ENCODE measurements at regions not wholly inside any gene's neighbourhood (a gene's known extent, or its start where the extent isn't known, plus 50 kb on each side); places are given as distances from the start of the nearest gene placed in this dataset.
A peak's percentile ranks its signal among the peaks of the same experiment; 100 is the strongest.
"Not testable (repeated sequence)": the region's sequence is repeated elsewhere in the genome, so short reads cannot be mapped to it uniquely, and the experiment has no call there.

- not testable (repeated sequence) for H3K27me3 ChIP-seq (ENCODE audit: control insufficient read depth, insufficient read depth, low read length); DNase-seq (ENCODE audit: low read depth in 4 of 6, low spot score in 6 of 6); H3K4me3 ChIP-seq (ENCODE audit: low read depth, low read length); H3K36me3 ChIP-seq (ENCODE audit: control insufficient read depth, insufficient read depth, low read length); H3K4me1 ChIP-seq (ENCODE audit: control insufficient read depth, insufficient read depth, low read length); H3K9me3 ChIP-seq (ENCODE audit: control insufficient read depth, insufficient read depth, low read length); H3K27ac ChIP-seq (ENCODE audit: low read depth, low read length)
- 51% methylated on average over 2 of the region's 3 CpGs for WGBS (ENCODE audit: insufficient coverage)
Observed at GRCh38 chrX:99988532-99988931, 421.5 kb downstream of the PCDH19 start.

GRCh38 chrX:99973572-99974226, 436.4 kb downstream of the PCDH19 start:
- no peaks in the 10 kb centered on the region for H3K27me3 ChIP-seq (ENCODE audit: control insufficient read depth, insufficient read depth, low read length)
- no peak overlapping the region for H3K4me3 ChIP-seq (ENCODE audit: low read depth, low read length)
- no peak overlapping the region for H3K27ac ChIP-seq (ENCODE audit: low read depth, low read length)
- WGBS (ENCODE audit: insufficient coverage), result 60% methylated on average over 1 of the region's 3 CpGs
- H3K36me3 ChIP-seq (ENCODE audit: control insufficient read depth, insufficient read depth, low read length), result no peaks in the 10 kb centered on the region
- H3K4me1 ChIP-seq (ENCODE audit: control insufficient read depth, insufficient read depth, low read length), result no peaks in the 10 kb centered on the region
- no peak for DNase-seq (ENCODE audit: low read depth in 4 of 6, low spot score in 6 of 6)
- H3K9me3 ChIP-seq (ENCODE audit: control insufficient read depth, insufficient read depth, low read length), result no peaks in the 10 kb centered on the region

- Histone ChIP-seq H3K36me3 (ENCODE audit: control insufficient read depth, insufficient read depth, low read length) (no peaks in the 10 kb centered on the region), H3K4me3 (ENCODE audit: low read depth, low read length) (no peak overlapping the region), H3K27ac (ENCODE audit: low read depth, low read length) (no peak overlapping the region), H3K4me1 (ENCODE audit: control insufficient read depth, insufficient read depth, low read length) (no peaks in the 10 kb centered on the region), H3K27me3 (ENCODE audit: control insufficient read depth, insufficient read depth, low read length) (no peaks in the 10 kb centered on the region), H3K9me3 (ENCODE audit: control insufficient read depth, insufficient read depth, low read length) (no peaks in the 10 kb centered on the region)
- WGBS (ENCODE audit: insufficient coverage), result 46% methylated on average over 14 of the region's 15 CpGs
- peak in 2 of 6 donors; percentile 8 to 27 for DNase-seq (ENCODE audit: low read depth in 4 of 6, low spot score in 6 of 6)
Observed at GRCh38 chrX:99939883-99940232, 470.2 kb downstream of the PCDH19 start.

- H3K4me3 ChIP-seq (ENCODE audit: low read depth, low read length); H3K27ac ChIP-seq (ENCODE audit: low read depth, low read length); H3K4me1 ChIP-seq (ENCODE audit: control insufficient read depth, insufficient read depth, low read length); H3K9me3 ChIP-seq (ENCODE audit: control insufficient read depth, insufficient read depth, low read length); H3K36me3 ChIP-seq (ENCODE audit: control insufficient read depth, insufficient read depth, low read length); H3K27me3 ChIP-seq (ENCODE audit: control insufficient read depth, insufficient read depth, low read length): not testable (repeated sequence)
- peak in 2 of 6 donors; percentile 7 to 40 for DNase-seq (ENCODE audit: low read depth in 4 of 6, low spot score in 6 of 6)
- 53% methylated on average over 25 of the region's 29 CpGs for WGBS (ENCODE audit: insufficient coverage)
Observed at GRCh38 chrX:99939206-99939882, 470.7 kb downstream of the PCDH19 start.

- no peak overlapping the region for H3K27ac ChIP-seq (ENCODE audit: low read depth, low read length)
- DNase-seq (ENCODE audit: low read depth in 4 of 6, low spot score in 6 of 6), result no peak
- no peaks in the 10 kb centered on the region for H3K36me3 ChIP-seq (ENCODE audit: control insufficient read depth, insufficient read depth, low read length)
- H3K4me3 ChIP-seq (ENCODE audit: low read depth, low read length), result no peak overlapping the region
- no peaks in the 10 kb centered on the region for H3K9me3 ChIP-seq (ENCODE audit: control insufficient read depth, insufficient read depth, low read length)
- H3K27me3 ChIP-seq (ENCODE audit: control insufficient read depth, insufficient read depth, low read length), result no peaks in the 10 kb centered on the region
- no peaks in the 10 kb centered on the region for H3K4me1 ChIP-seq (ENCODE audit: control insufficient read depth, insufficient read depth, low read length)
- WGBS (ENCODE audit: insufficient coverage), result 64% methylated on average over 10 of the region's 10 CpGs
Observed at GRCh38 chrX:99938464-99938863, 471.6 kb downstream of the PCDH19 start.

- H3K9me3 ChIP-seq (ENCODE audit: control insufficient read depth, insufficient read depth, low read length), result no peaks in the 10 kb centered on the region
- H3K27ac ChIP-seq (ENCODE audit: low read depth, low read length), result no peak overlapping the region
- no peak overlapping the region for H3K4me3 ChIP-seq (ENCODE audit: low read depth, low read length)
- H3K4me1 ChIP-seq (ENCODE audit: control insufficient read depth, insufficient read depth, low read length), result no peaks in the 10 kb centered on the region
- WGBS (ENCODE audit: insufficient coverage), result no CpG with 5 or more reads among the region's 1 CpG
- no peaks in the 10 kb centered on the region for H3K36me3 ChIP-seq (ENCODE audit: control insufficient read depth, insufficient read depth, low read length)
- no peaks in the 10 kb centered on the region for H3K27me3 ChIP-seq (ENCODE audit: control insufficient read depth, insufficient read depth, low read length)
- DNase-seq (ENCODE audit: low read depth in 4 of 6, low spot score in 6 of 6), result no peak
Observed at GRCh38 chrX:99933865-99934264, 476.2 kb downstream of the PCDH19 start.

- no peak for DNase-seq (ENCODE audit: low read depth in 4 of 6, low spot score in 6 of 6)
- Histone ChIP-seq H3K36me3 (ENCODE audit: control insufficient read depth, insufficient read depth, low read length) (no peaks in the 10 kb centered on the region), H3K4me3 (ENCODE audit: low read depth, low read length) (no peak overlapping the region), H3K9me3 (ENCODE audit: control insufficient read depth, insufficient read depth, low read length) (no peaks in the 10 kb centered on the region), H3K27ac (ENCODE audit: low read depth, low read length) (no peak overlapping the region), H3K4me1 (ENCODE audit: control insufficient read depth, insufficient read depth, low read length) (no peaks in the 10 kb centered on the region), H3K27me3 (ENCODE audit: control insufficient read depth, insufficient read depth, low read length) (no peaks in the 10 kb centered on the region)
- WGBS (ENCODE audit: insufficient coverage), result no CpG with 5 or more reads among the region's 2 CpGs
Observed at GRCh38 chrX:99914635-99915034, 495.4 kb downstream of the PCDH19 start.

- Histone ChIP-seq H3K36me3 (ENCODE audit: control insufficient read depth, insufficient read depth, low read length) (no peaks in the 10 kb centered on the region), H3K27ac (ENCODE audit: low read depth, low read length) (no peak overlapping the region), H3K4me3 (ENCODE audit: low read depth, low read length) (no peak overlapping the region), H3K9me3 (ENCODE audit: control insufficient read depth, insufficient read depth, low read length) (no peaks in the 10 kb centered on the region), H3K4me1 (ENCODE audit: control insufficient read depth, insufficient read depth, low read length) (no peaks in the 10 kb centered on the region), H3K27me3 (ENCODE audit: control insufficient read depth, insufficient read depth, low read length) (no peaks in the 10 kb centered on the region)
- 33% methylated on average over 1 of the region's 5 CpGs for WGBS (ENCODE audit: insufficient coverage)
- DNase-seq (ENCODE audit: low read depth in 4 of 6, low spot score in 6 of 6), result peak in 1 of 6 donors; percentile 63
Observed at GRCh38 chrX:99913611-99914010, 496.5 kb downstream of the PCDH19 start.

GRCh38 chrX:99909946-99910345, 500.1 kb downstream of the PCDH19 start:
- no CpG with 5 or more reads among the region's 1 CpG for WGBS (ENCODE audit: insufficient coverage)

GRCh38 chrX:99901091-99901490, 509.0 kb downstream of the PCDH19 start:
- H3K9me3 ChIP-seq (ENCODE audit: control insufficient read depth, insufficient read depth, low read length), result no peaks in the 10 kb centered on the region
- no peak overlapping the region for H3K4me3 ChIP-seq (ENCODE audit: low read depth, low read length)
- no peaks in the 10 kb centered on the region for H3K36me3 ChIP-seq (ENCODE audit: control insufficient read depth, insufficient read depth, low read length)
- no peak for DNase-seq (ENCODE audit: low read depth in 4 of 6, low spot score in 6 of 6)
- 29% methylated on average over 4 of the region's 4 CpGs for WGBS (ENCODE audit: insufficient coverage)
- no peaks in the 10 kb centered on the region for H3K4me1 ChIP-seq (ENCODE audit: control insufficient read depth, insufficient read depth, low read length)
- no peaks in the 10 kb centered on the region for H3K27me3 ChIP-seq (ENCODE audit: control insufficient read depth, insufficient read depth, low read length)
- H3K27ac ChIP-seq (ENCODE audit: low read depth, low read length), result no peak overlapping the region

More at GRCh38 chrX:99909946-99910345, 500.1 kb downstream of the PCDH19 start:
- H3K27me3 ChIP-seq (ENCODE audit: control insufficient read depth, insufficient read depth, low read length), result no peaks in the 10 kb centered on the region
- H3K27ac ChIP-seq (ENCODE audit: low read depth, low read length), result no peak overlapping the region
- H3K4me1 ChIP-seq (ENCODE audit: control insufficient read depth, insufficient read depth, low read length), result no peaks in the 10 kb centered on the region
- no peak overlapping the region for H3K4me3 ChIP-seq (ENCODE audit: low read depth, low read length)
- peak in 1 of 6 donors; percentile 45 for DNase-seq (ENCODE audit: low read depth in 4 of 6, low spot score in 6 of 6)
- H3K36me3 ChIP-seq (ENCODE audit: control insufficient read depth, insufficient read depth, low read length), result no peaks in the 10 kb centered on the region
- H3K9me3 ChIP-seq (ENCODE audit: control insufficient read depth, insufficient read depth, low read length), result no peaks in the 10 kb centered on the region

Measured in spinal cord (tissue), 9 donors.